Activated CD8-positive, alpha-beta memory T cell treated with anti-CD3 and anti-CD28 coated beads, Interleukin-2, amount 10 ng/mL, durations not matched to agents 7 days and 5 days (primary cell): ENCODE measurements at regions not wholly inside any gene's neighbourhood (a gene's known extent, or its start where the extent isn't known, plus 50 kb on each side); places are given as distances from the start of the nearest gene placed in this dataset.

ENCODE experiments used
- ATAC-seq: fragments of 150-1000 bp; cut with Tn5 transposase; one replicate; pipeline ENCODE4 v1.10.0; 2021; ENCODE audit warnings: moderate library complexity
- CTCF ChIA-PET: fragments of 350-600 bp; sonication (Branson Sonifier 250); formaldehyde crosslinking; loops from one replicate; lab custom pipeline; 2021; ENCODE audit warnings: antibody characterized with exemption; lab: Charles Lee
- DNase-seq: peaks from one replicate; pipeline ENCODE4 v3.0.0-alpha.2; 2020
- H3K27ac Mint-ChIP-seq: one replicate; pipeline ENCODE4 v1.8.0; 2021; ENCODE audit warnings: mild to moderate bottlenecking, mixed read lengths
- H3K27me3 Mint-ChIP-seq: one replicate; pipeline ENCODE4 v1.8.0; 2021; ENCODE audit warnings: mixed read lengths
- H3K36me3 Mint-ChIP-seq: one replicate; pipeline ENCODE4 v1.8.0; 2021; ENCODE audit warnings: mild to moderate bottlenecking, mixed read lengths
- H3K4me1 Mint-ChIP-seq: one replicate; pipeline ENCODE4 v1.8.0; 2021; ENCODE audit warnings: mixed read lengths
- H3K4me3 Mint-ChIP-seq: one replicate; pipeline ENCODE4 v1.8.0; 2021; ENCODE audit warnings: mild to moderate bottlenecking, moderate library complexity, mixed read lengths
- H3K9me3 Mint-ChIP-seq: one replicate; pipeline ENCODE4 v1.8.0; 2022; ENCODE audit warnings: low read depth, mixed read lengths

- no peaks in the 10 kb centered on the region for H3K27me3 Mint-ChIP-seq
- H3K27ac Mint-ChIP-seq: no peak overlapping the region
- no peak overlapping the region for H3K4me3 Mint-ChIP-seq
- no peak for DNase-seq
- ATAC-seq: no peak
- no peaks in the 10 kb centered on the region for H3K9me3 Mint-ChIP-seq
- no peaks in the 10 kb centered on the region for H3K4me1 Mint-ChIP-seq
- no peaks in the 10 kb centered on the region for H3K36me3 Mint-ChIP-seq
- CTCF ChIA-PET: no interaction called here
Measured at GRCh38 chr2:192854031-192854430, 659.3 kb upstream of the TMEFF2 start.

- Mint-ChIP-seq H3K4me3 (no peak overlapping the region), H3K27ac (no peak overlapping the region), H3K27me3 (no peaks in the 10 kb centered on the region), H3K9me3 (no peaks in the 10 kb centered on the region), H3K4me1 (no peaks in the 10 kb centered on the region), H3K36me3 (no peaks in the 10 kb centered on the region)
- no peak for DNase-seq
- CTCF ChIA-PET: no interaction called here
- ATAC-seq: no peak
Measured at GRCh38 chr2:192828947-192829346, 634.2 kb upstream of the TMEFF2 start.

GRCh38 chr2:192828175-192828574 is 633.4 kb upstream of the TMEFF2 start:
- Mint-ChIP-seq H3K36me3 (no peaks in the 10 kb centered on the region), H3K27me3 (no peaks in the 10 kb centered on the region), H3K4me1 (no peaks in the 10 kb centered on the region), H3K4me3 (no peak overlapping the region), H3K27ac (no peak overlapping the region), H3K9me3 (no peaks in the 10 kb centered on the region)
- CTCF ChIA-PET: no interaction called here
- ATAC-seq: no peak
- DNase-seq: no peak

- Mint-ChIP-seq H3K9me3 (no peaks in the 10 kb centered on the region), H3K4me3 (no peak overlapping the region), H3K4me1 (no peaks in the 10 kb centered on the region), H3K27ac (no peak overlapping the region), H3K36me3 (no peaks in the 10 kb centered on the region), H3K27me3 (no peaks in the 10 kb centered on the region)
- no peak for DNase-seq
- ATAC-seq: no peak
- CTCF ChIA-PET: no interaction called here
Measured at GRCh38 chr2:192827735-192828134, 633.0 kb upstream of the TMEFF2 start.

GRCh38 chr2:192814376-192814775 is 619.6 kb upstream of the TMEFF2 start:
- H3K27me3 Mint-ChIP-seq: no peaks in the 10 kb centered on the region
- H3K4me3 Mint-ChIP-seq: no peak overlapping the region
- H3K36me3 Mint-ChIP-seq: no peaks in the 10 kb centered on the region
- no peaks in the 10 kb centered on the region for H3K4me1 Mint-ChIP-seq
- no peak overlapping the region for H3K27ac Mint-ChIP-seq
- ATAC-seq (no peak), DNase-seq (no peak)
- H3K9me3 Mint-ChIP-seq: peaks cover 4% of the 10 kb centered on the region
- CTCF ChIA-PET: no interaction called here

- H3K9me3 Mint-ChIP-seq: peaks cover 2% of the 10 kb centered on the region
- no peaks in the 10 kb centered on the region for H3K27me3 Mint-ChIP-seq
- DNase-seq: no peak
- no peak for ATAC-seq
- no peak overlapping the region for H3K27ac Mint-ChIP-seq
- no peaks in the 10 kb centered on the region for H3K4me1 Mint-ChIP-seq
- no peak overlapping the region for H3K4me3 Mint-ChIP-seq
- CTCF ChIA-PET: no interaction called here
- no peaks in the 10 kb centered on the region for H3K36me3 Mint-ChIP-seq
Measured at GRCh38 chr2:192813341-192813740, 618.6 kb upstream of the TMEFF2 start.

- CTCF ChIA-PET: no interaction called here
- DNase-seq (no peak), ATAC-seq (no peak)
- Mint-ChIP-seq H3K27me3 (no peaks in the 10 kb centered on the region), H3K36me3 (no peaks in the 10 kb centered on the region), H3K4me3 (no peak overlapping the region), H3K9me3 (no peaks in the 10 kb centered on the region), H3K27ac (no peak overlapping the region), H3K4me1 (no peaks in the 10 kb centered on the region)
Measured at GRCh38 chr2:192809173-192809572, 614.4 kb upstream of the TMEFF2 start.

- H3K4me3 Mint-ChIP-seq: no peak overlapping the region
- ATAC-seq: no peak
- no peaks in the 10 kb centered on the region for H3K36me3 Mint-ChIP-seq
- no peak for DNase-seq
- no peaks in the 10 kb centered on the region for H3K9me3 Mint-ChIP-seq
- H3K27ac Mint-ChIP-seq: no peak overlapping the region
- no peaks in the 10 kb centered on the region for H3K4me1 Mint-ChIP-seq
- CTCF ChIA-PET: no interaction called here
- H3K27me3 Mint-ChIP-seq: no peaks in the 10 kb centered on the region
Measured at GRCh38 chr2:192783643-192784042, 588.9 kb upstream of the TMEFF2 start.

- no peak for DNase-seq
- no peak for ATAC-seq
- Mint-ChIP-seq H3K27me3 (no peaks in the 10 kb centered on the region), H3K4me3 (no peak overlapping the region), H3K4me1 (no peaks in the 10 kb centered on the region), H3K27ac (no peak overlapping the region), H3K36me3 (no peaks in the 10 kb centered on the region), H3K9me3 (peaks cover 3% of the 10 kb centered on the region)
- CTCF ChIA-PET: no interaction called here
Measured at GRCh38 chr2:192775459-192776262, 580.9 kb upstream of the TMEFF2 start.

- peaks cover 3% of the 10 kb centered on the region for H3K9me3 Mint-ChIP-seq
- H3K4me3 Mint-ChIP-seq: no peak overlapping the region
- H3K27ac Mint-ChIP-seq: no peak overlapping the region
- no peak for DNase-seq
- ATAC-seq: no peak
- CTCF ChIA-PET: no interaction called here
- no peaks in the 10 kb centered on the region for H3K4me1 Mint-ChIP-seq
- H3K27me3 Mint-ChIP-seq: no peaks in the 10 kb centered on the region
- H3K36me3 Mint-ChIP-seq: no peaks in the 10 kb centered on the region
Measured at GRCh38 chr2:192775011-192775410, 580.3 kb upstream of the TMEFF2 start.

GRCh38 chr2:192773044-192773443 is 578.3 kb upstream of the TMEFF2 start:
- no peaks in the 10 kb centered on the region for H3K4me1 Mint-ChIP-seq
- no peaks in the 10 kb centered on the region for H3K36me3 Mint-ChIP-seq
- CTCF ChIA-PET: no interaction called here
- no peak overlapping the region for H3K4me3 Mint-ChIP-seq
- H3K9me3 Mint-ChIP-seq: no peaks in the 10 kb centered on the region
- H3K27ac Mint-ChIP-seq: no peak overlapping the region
- ATAC-seq: no peak
- no peak for DNase-seq
- H3K27me3 Mint-ChIP-seq: no peaks in the 10 kb centered on the region

- no peaks in the 10 kb centered on the region for H3K4me1 Mint-ChIP-seq
- CTCF ChIA-PET: no interaction called here
Measured at GRCh38 chr2:192749611-192750200, 555.0 kb upstream of the TMEFF2 start.

GRCh38 chr2:192741889-192742288 is 547.2 kb upstream of the TMEFF2 start:
- no peak overlapping the region for H3K4me3 Mint-ChIP-seq
- H3K9me3 Mint-ChIP-seq: no peaks in the 10 kb centered on the region
- H3K4me1 Mint-ChIP-seq: no peaks in the 10 kb centered on the region
- no peaks in the 10 kb centered on the region for H3K36me3 Mint-ChIP-seq
- no peak overlapping the region for H3K27ac Mint-ChIP-seq
- DNase-seq: no peak
- no peak for ATAC-seq
- CTCF ChIA-PET: no interaction called here
- no peaks in the 10 kb centered on the region for H3K27me3 Mint-ChIP-seq

More at GRCh38 chr2:192749611-192750200, 555.0 kb upstream of the TMEFF2 start:
- DNase-seq (no peak), ATAC-seq (no peak)
- Mint-ChIP-seq H3K4me3 (no peak overlapping the region), H3K27me3 (no peaks in the 10 kb centered on the region), H3K9me3 (no peaks in the 10 kb centered on the region), H3K27ac (no peak overlapping the region), H3K36me3 (no peaks in the 10 kb centered on the region)

- H3K27me3 Mint-ChIP-seq: no peaks in the 10 kb centered on the region
Measured at GRCh38 chr2:192735447-192735846, 540.7 kb upstream of the TMEFF2 start.

More at GRCh38 chr2:192735447-192735846, 540.7 kb upstream of the TMEFF2 start:
- Mint-ChIP-seq H3K27ac (no peak overlapping the region), H3K4me1 (no peaks in the 10 kb centered on the region), H3K36me3 (no peaks in the 10 kb centered on the region), H3K9me3 (peaks cover 3% of the 10 kb centered on the region), H3K4me3 (no peak overlapping the region)
- DNase-seq: no peak
- CTCF ChIA-PET: no interaction called here
- no peak for ATAC-seq
